HG02884 (cell line): ENCODE measurements at regions not wholly inside any gene's neighbourhood (a gene's known extent, or its start where the extent isn't known, plus 50 kb on each side); places are given as distances from the start of the nearest gene placed in this dataset.
"Not testable (repeated sequence)": the region's sequence is repeated elsewhere in the genome, so short reads cannot be mapped to it uniquely, and the experiment has no call there.

Experiments used
- ATAC-seq: cut with Tn5 transposase; IDR thresholded peaks from one replicate; pipeline ENCODE4 v1.9.1; 2021; ENCODE audit warnings: mild to moderate bottlenecking, moderate library complexity; ENCODE audit not compliant: unreplicated experiment

GRCh38 chr4:72942565-72942964 is 127.0 kb downstream of the COX18 start:
- ATAC-seq, result no peak

GRCh38 chr4:72938516-72938915 is 131.0 kb downstream of the COX18 start:
- ATAC-seq, result no peak

- ATAC-seq, result no peak
These were observed 134.1 kb downstream of the COX18 start for GRCh38 chr4:72935462-72935861.

- no peak for ATAC-seq
These were observed 136.5 kb downstream of the COX18 start for GRCh38 chr4:72933029-72933428.

GRCh38 chr4:72931346-72931745 is 138.2 kb downstream of the COX18 start:
- no peak for ATAC-seq

GRCh38 chr4:72929596-72930274 is 139.8 kb downstream of the COX18 start:
- not testable (repeated sequence) for ATAC-seq

- no peak for ATAC-seq
These were observed 144.7 kb downstream of the COX18 start for GRCh38 chr4:72924814-72925213.

- ATAC-seq, result no peak
These were observed 149.6 kb downstream of the COX18 start for GRCh38 chr4:72919937-72920336.

- no peak for ATAC-seq
These were observed 150.1 kb downstream of the COX18 start for GRCh38 chr4:72919464-72919863.

- no peak for ATAC-seq
These were observed 151.2 kb downstream of the COX18 start for GRCh38 chr4:72918362-72918761.

- ATAC-seq, result no peak
These were observed 158.2 kb downstream of the COX18 start for GRCh38 chr4:72911316-72911715.

GRCh38 chr4:72909461-72909860 is 160.1 kb downstream of the COX18 start:
- ATAC-seq, result no peak

- no peak for ATAC-seq
These were observed 167.2 kb downstream of the COX18 start for GRCh38 chr4:72902354-72902753.

GRCh38 chr4:72901553-72901952 is 168.0 kb downstream of the COX18 start:
- ATAC-seq, result no peak

GRCh38 chr4:72900952-72901351 is 168.6 kb downstream of the COX18 start:
- ATAC-seq, result no peak

GRCh38 chr4:72899621-72900020 is 169.9 kb downstream of the COX18 start:
- ATAC-seq, result no peak

- no peak for ATAC-seq
These were observed 170.3 kb downstream of the COX18 start for GRCh38 chr4:72899214-72899613.

- ATAC-seq, result no peak
These were observed 173.0 kb downstream of the COX18 start for GRCh38 chr4:72896515-72896914.

- ATAC-seq, result no peak
These were observed 174.1 kb downstream of the COX18 start for GRCh38 chr4:72895408-72895807.

- ATAC-seq, result no peak
These were observed 176.0 kb downstream of the COX18 start for GRCh38 chr4:72893354-72894066.

GRCh38 chr4:72888331-72888730 is 181.2 kb downstream of the COX18 start:
- ATAC-seq, result no peak

GRCh38 chr4:72887152-72887551 is 182.4 kb downstream of the COX18 start:
- ATAC-seq, result no peak

- no peak for ATAC-seq
These were observed 182.9 kb downstream of the COX18 start for GRCh38 chr4:72886602-72887001.
